ENCODE measurements at regions not wholly inside any gene's neighbourhood (a gene's known extent, or its start where the extent isn't known, plus 50 kb on each side); places are given as distances from the start of the nearest gene placed in this dataset.

- POLR2A ChIA-PET, result no interaction called here
- CTCF ChIA-PET, result no interaction called here
- no peak overlapping the region for H3K4me3 ChIP-seq (ENCODE audit: low read depth, low read length)
Measured at GRCh38 chr9:107855164-107855563, 365.6 kb upstream of the KLF4 start.

GRCh38 chr9:107853461-107853860, 363.9 kb upstream of the KLF4 start:
- no peak overlapping the region for H3K4me3 ChIP-seq (ENCODE audit: low read depth, low read length)
- ChIA-PET POLR2A (no interaction called here), CTCF (no interaction called here)
- TF ChIP-seq CTCF (IDR thresholded peaks at IDR 0.05; ENCODE audit: insufficient read depth, low read length, missing control alignments), result no peak
- no peak for DNase-seq (ENCODE audit: low read depth, low spot score)

More at GRCh38 chr9:107855164-107855563, 365.6 kb upstream of the KLF4 start:
- TF ChIP-seq CTCF (IDR thresholded peaks at IDR 0.05; ENCODE audit: insufficient read depth, low read length, missing control alignments), result no peak
- no peak for DNase-seq (ENCODE audit: low read depth, low spot score)

- no peak for TF ChIP-seq CTCF (IDR thresholded peaks at IDR 0.05; ENCODE audit: insufficient read depth, low read length, missing control alignments)
- CTCF ChIA-PET, result no interaction called here
- POLR2A ChIA-PET, result no interaction called here
- H3K4me3 ChIP-seq (ENCODE audit: low read depth, low read length), result no peak overlapping the region
- DNase-seq (ENCODE audit: low read depth, low spot score), result no peak
Measured at GRCh38 chr9:107852891-107853290, 363.3 kb upstream of the KLF4 start.

GRCh38 chr9:107850653-107851052, 361.1 kb upstream of the KLF4 start:
- no peak for DNase-seq (ENCODE audit: low read depth, low spot score)
- ChIA-PET CTCF (no interaction called here), POLR2A (no interaction called here)

GRCh38 chr9:107847978-107848964, 358.7 kb upstream of the KLF4 start:
- no peak for DNase-seq (ENCODE audit: low read depth, low spot score)
- ChIA-PET CTCF (no interaction called here), POLR2A (no interaction called here)
- TF ChIP-seq CTCF (IDR thresholded peaks at IDR 0.05; ENCODE audit: insufficient read depth, low read length, missing control alignments), result no peak
- H3K4me3 ChIP-seq (ENCODE audit: low read depth, low read length), result no peak overlapping the region

More at GRCh38 chr9:107850653-107851052, 361.1 kb upstream of the KLF4 start:
- no peak overlapping the region for H3K4me3 ChIP-seq (ENCODE audit: low read depth, low read length)
- no peak for TF ChIP-seq CTCF (IDR thresholded peaks at IDR 0.05; ENCODE audit: insufficient read depth, low read length, missing control alignments)

GRCh38 chr9:107842530-107842929, 353.0 kb upstream of the KLF4 start:
- no peak for DNase-seq (ENCODE audit: low read depth, low spot score)
- ChIA-PET CTCF (no interaction called here), POLR2A (no interaction called here)
- TF ChIP-seq CTCF (IDR thresholded peaks at IDR 0.05; ENCODE audit: insufficient read depth, low read length, missing control alignments), result no peak
- H3K4me3 ChIP-seq (ENCODE audit: low read depth, low read length), result no peak overlapping the region
